Gastrocnemius medialis (tissue), 4 donors: ENCODE measurements at regions not wholly inside any gene's neighbourhood (a gene's known extent, or its start where the extent isn't known, plus 50 kb on each side); places are given as distances from the start of the nearest gene placed in this dataset.

Source experiments
- CTCF ChIP-seq, 5 experiments: fragments of 450-650 bp in 3 of 5; fragments of 200-600 bp in 2 of 5; sonication (generic) in 2 of 5; IDR thresholded peaks in 4 of 5; conservative IDR thresholded peaks in 1 of 5; 1 replicate in 4 of 5; 2 replicates in 1 of 5; pipeline ENCODE4 v1.5.1; 2016 to 2019; ENCODE audit warnings: antibody characterized with exemption in 5 of 5, mild to moderate bottlenecking in 3 of 5, moderate library complexity in 3 of 5
- POLR2A ChIP-seq, 2 donors: fragments of 450-650 bp; IDR thresholded peaks; one replicate each; pipeline ENCODE4 v1.6.1; 2017; ENCODE audit warnings: antibody characterized with exemption in 2 of 2, mild to moderate bottlenecking in 2 of 2, moderate library complexity in 2 of 2

DNA sequence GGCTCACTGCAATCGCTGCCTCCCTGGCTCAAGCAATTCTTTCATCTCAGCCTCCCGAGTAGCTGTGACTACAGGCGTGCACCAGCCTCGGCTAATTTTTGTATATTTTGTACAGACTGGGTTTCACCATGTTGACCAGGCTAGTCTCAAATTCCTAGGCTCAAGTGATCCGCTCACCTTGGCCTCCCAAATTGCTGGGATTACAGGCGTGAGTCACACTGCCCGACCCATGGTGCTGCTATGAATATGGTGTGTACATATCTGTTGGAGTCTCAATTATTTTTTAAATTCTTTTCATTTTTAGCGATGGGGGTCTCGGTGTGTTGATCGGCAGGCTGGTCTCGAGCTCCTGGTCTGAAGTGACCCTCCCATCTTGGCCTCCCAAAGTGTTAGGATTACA, 78.0 kb upstream of the PRKX start:
- no peak for TF ChIP-seq CTCF (IDR thresholded peaks at IDR 0.05 in 4 of 5, conservative IDR thresholded peaks at IDR 0.05 in 1 of 5)
- TF ChIP-seq POLR2A (IDR thresholded peaks at IDR 0.05), result no peak
